Psoas muscle (tissue), 7 donors: ENCODE measurements at regions not wholly inside any gene's neighbourhood (a gene's known extent, or its start where the extent isn't known, plus 50 kb on each side); places are given as distances from the start of the nearest gene placed in this dataset.
"Not testable (repeated sequence)": the region's sequence is repeated elsewhere in the genome, so short reads cannot be mapped to it uniquely, and the experiment has no call there.

ENCODE experiments used
- ATAC-seq, 4 donors: fragments of 200-7000 bp; cut with Tn5 transposase; one replicate each; pipeline ENCODE4 v1.9.1; 2020; ENCODE audit warnings: moderate library complexity in 3 of 4, mild to moderate bottlenecking in 2 of 4
- DNase-seq, 2 donors: peaks; one replicate each; pipeline ENCODE4 v3.0.0-alpha.2; 2020
- H3K27ac ChIP-seq: fragments of 200-600 bp; one replicate; pipeline ENCODE4 v1.8.0; 2022
- H3K27me3 ChIP-seq, 3 donors: fragments of 200-600 bp in 1 of 3; one replicate each; pipeline versions ENCODE4 v1.6.1 to v1.8.0; 2013 to 2022; ENCODE audit warnings: low read length in 2 of 3, mild to moderate bottlenecking in 2 of 3, moderate library complexity in 1 of 3; ENCODE audit not compliant: insufficient read depth in 3 of 3
- H3K36me3 ChIP-seq, 2 donors: fragments of 200-600 bp in 1 of 2; one replicate each; pipeline versions ENCODE4 v1.6.1 to v1.8.0; 2013 to 2022; ENCODE audit warnings: low read depth in 1 of 2, mild to moderate bottlenecking in 1 of 2, moderate library complexity in 1 of 2; ENCODE audit not compliant: insufficient read depth in 1 of 2
- H3K4me1 ChIP-seq: fragments of 200-600 bp; one replicate; pipeline ENCODE4 v1.8.0; 2022
- H3K4me3 ChIP-seq: fragments of 200-600 bp; one replicate; pipeline ENCODE4 v1.8.0; 2022; ENCODE audit warnings: mild to moderate bottlenecking
- H3K9me3 ChIP-seq: fragments of 200-600 bp; one replicate; pipeline ENCODE4 v1.8.0; 2022
- WGBS, 3 donors: extraction: QIAGEN DNeasy Blood & Tissue Kit; methylation state at CpG; one replicate each; pipeline versions ENCODE4 v1.1.6 to v1.1.7; 2013; 5-methylcytosine and 5-hydroxymethylcytosine counted together
- intact Hi-C, 2 donors: fragments of 100-400 bp; cut with DNase I; formaldehyde crosslinking; loops; one replicate each; pipeline versions ENCODE4 v1.11.0 to v1.14.2; 2022
- donor health status: healthy with polysubstance abuse.
- donor health status: DM: no; HTN: no; CAD: no; lungs with moderate emphysema.
- donor health status: Bipolar disorder and iron deficiency.
- donor health status: healthy.
- donor health status: DM: yes; HTN: yes; CAD: no.
- donor health status: DM: no; HTN: no; CAD: no.
- donor health status: DM: yes; HTN: yes; CAD: no.

- H3K4me1 ChIP-seq, H3K27ac ChIP-seq, H3K36me3 ChIP-seq, DNase-seq, H3K9me3 ChIP-seq, ATAC-seq, H3K27me3 ChIP-seq, H3K4me3 ChIP-seq, intact Hi-C loops: not testable (repeated sequence)
- WGBS, 3 donors: 33 to 40% methylated on average over 2 of the region's 2 CpGs; no CpG with 5 or more reads in 1 of the 3 donors
These were observed 3732.0 kb upstream of the OR11H1 start for GRCh38 chr22:11795979-11796378.

GRCh38 chr22:11815481-11815880 lies 3712.5 kb upstream of the OR11H1 start:
- H3K4me3 ChIP-seq, H3K9me3 ChIP-seq, H3K4me1 ChIP-seq, H3K27me3 ChIP-seq, intact Hi-C loops, H3K36me3 ChIP-seq, ATAC-seq, DNase-seq, H3K27ac ChIP-seq: not testable (repeated sequence)
- WGBS, 3 donors: 49 to 65% (median 61%) methylated on average over 5 to 8 of the region's 9 CpGs

GRCh38 chr22:11818845-11819244 lies 3709.1 kb upstream of the OR11H1 start:
- H3K9me3 ChIP-seq, H3K27ac ChIP-seq, H3K27me3 ChIP-seq, H3K36me3 ChIP-seq, intact Hi-C loops, H3K4me3 ChIP-seq, H3K4me1 ChIP-seq, ATAC-seq: not testable (repeated sequence)
- DNase-seq: peak in 1 of 2 donors; percentile 5
- WGBS, 3 donors: 30 to 73% (median 39%) methylated on average over 2 to 5 of the region's 5 CpGs

GRCh38 chr22:11822326-11822725 lies 3705.7 kb upstream of the OR11H1 start:
- intact Hi-C loops, H3K9me3 ChIP-seq, ATAC-seq, H3K4me3 ChIP-seq, H3K27me3 ChIP-seq, H3K27ac ChIP-seq, H3K4me1 ChIP-seq, H3K36me3 ChIP-seq: not testable (repeated sequence)
- WGBS, 3 donors: 75 to 77% methylated on average over 10 to 13 of the region's 17 CpGs; no CpG with 5 or more reads in 1 of the 3 donors
- DNase-seq: peak; percentile 2 to 22

- intact Hi-C loops, H3K27ac ChIP-seq, H3K9me3 ChIP-seq, H3K36me3 ChIP-seq, H3K27me3 ChIP-seq, H3K4me1 ChIP-seq, DNase-seq, ATAC-seq, H3K4me3 ChIP-seq: not testable (repeated sequence)
- WGBS, 3 donors: 60 to 73% methylated on average over 1 to 16 of the region's 30 CpGs; no CpG with 5 or more reads in 1 of the 3 donors
These were observed 3703.0 kb upstream of the OR11H1 start for GRCh38 chr22:11825009-11825408.

- ATAC-seq, H3K4me1 ChIP-seq, H3K36me3 ChIP-seq, H3K27ac ChIP-seq, H3K4me3 ChIP-seq, DNase-seq, H3K27me3 ChIP-seq, intact Hi-C loops, H3K9me3 ChIP-seq: not testable (repeated sequence)
- WGBS, 3 donors: 12% methylated on average over 1 of the region's 2 CpGs; no CpG with 5 or more reads in 2 of the 3 donors
These were observed 3702.0 kb upstream of the OR11H1 start for GRCh38 chr22:11826000-11826399.

GRCh38 chr22:11829426-11829825 lies 3698.6 kb upstream of the OR11H1 start:
- H3K4me1 ChIP-seq: not testable (repeated sequence)

More at GRCh38 chr22:11829426-11829825, 3698.6 kb upstream of the OR11H1 start:
- peak; percentile 21 to 55 for DNase-seq
- H3K4me3 ChIP-seq, H3K9me3 ChIP-seq, H3K27me3 ChIP-seq, intact Hi-C loops, ATAC-seq, H3K36me3 ChIP-seq, H3K27ac ChIP-seq: not testable (repeated sequence)
- WGBS, 3 donors: 36 to 56% (median 56%) methylated on average over 5 to 15 of the region's 21 CpGs
